GM12878 (cell line): ENCODE measurements at regions not wholly inside any gene's neighbourhood (a gene's known extent, or its start where the extent isn't known, plus 50 kb on each side); places are given as distances from the start of the nearest gene placed in this dataset.

Source experiments
- ATAC-seq: fragments of 200-7000 bp; cut with Tn5 transposase; 3 replicates; pipeline ENCODE4 v1.9.1; 2020; ENCODE audit warnings: mild to moderate bottlenecking, moderate library complexity
- BruUV-seq: library from RNA; stranded (reverse); fragments of 400-500 nt; replicated peaks from 2 replicates; lab custom pipeline; 2021; lab: Mats Ljungman, UMichigan
- CTCF ChIA-PET: fragments of 300-600 bp; sonication (Branson Sonifier 250); formaldehyde crosslinking; extraction: SDS; loops from one replicate; lab custom pipeline; 2021; ENCODE audit warnings: inconsistent platforms; lab: Yijun Ruan, JAX
- POLR2A ChIA-PET: fragments of 350-600 bp; formaldehyde crosslinking; extraction: SDS; loops from one replicate; lab custom pipeline; 2021; ENCODE audit warnings: inconsistent platforms; lab: Charles Lee
- RAD21 ChIA-PET: fragments of 300-600 bp; sonication (Branson Sonifier 250); formaldehyde crosslinking; loops from one replicate; lab custom pipeline; 2023; ENCODE audit warnings: antibody characterized with exemption; ENCODE audit not compliant: unreplicated experiment; lab: Charles Lee
- SMC1A ChIA-PET: fragments of 300-600 bp; sonication (Branson Sonifier 250); formaldehyde crosslinking; loops from one replicate; lab custom pipeline; 2023; ENCODE audit not compliant: unreplicated experiment, uncharacterized antibody; lab: Charles Lee
- DNase-seq: peaks from one replicate; pipeline ENCODE4 v3.0.0-alpha.2; 2011; ENCODE audit warnings: low read depth, low spot score
- FAIRE-seq: peaks from 3 replicates; lab custom pipeline; 2011; peaks lifted over from hg19 to GRCh38; lab: Jason Lieb, UNC
- H2AFZ ChIP-seq: 2 replicates; pipeline ENCODE4 v1.6.0; 2011; ENCODE audit warnings: low read depth, low read length, control low read depth; ENCODE audit not compliant: control insufficient read depth
- H3K27ac ChIP-seq: 2 replicates; pipeline ENCODE4 v1.5.1; 2011; ENCODE audit warnings: control low read depth; ENCODE audit not compliant: control insufficient read depth, insufficient read depth
- H3K27me3 ChIP-seq, 2 experiments: replicated peaks in 1 of 2; 2 replicates each; pipeline versions ENCODE4 v1.6.0 to v1.6.1; 2011; ENCODE audit warnings: low read length in 1 of 2; ENCODE audit not compliant: control insufficient read depth in 2 of 2, insufficient read depth in 2 of 2
- H3K36me3 ChIP-seq, 2 experiments: 2 replicates each; pipeline ENCODE4 v1.5.1; 2011; ENCODE audit warnings: low read length in 1 of 2; ENCODE audit not compliant: control insufficient read depth in 2 of 2, insufficient read depth in 2 of 2
- H3K4me1 ChIP-seq: 2 replicates; pipeline ENCODE4 v1.6.1; 2011; ENCODE audit warnings: mild to moderate bottlenecking, low read length, moderate library complexity, mixed read lengths; ENCODE audit not compliant: control insufficient read depth, insufficient read depth
- H3K4me2 ChIP-seq: 2 replicates; pipeline ENCODE4 v1.6.0; 2011; ENCODE audit warnings: control low read depth; ENCODE audit not compliant: control insufficient read depth, insufficient read depth
- H3K4me3 ChIP-seq: fragments of 200-600 bp; sonication (generic); 2 replicates; pipeline ENCODE4 v1.5.1; 2016
- H3K79me2 ChIP-seq: 2 replicates; pipeline ENCODE4 v1.6.0; 2011; ENCODE audit warnings: low read length; ENCODE audit not compliant: control insufficient read depth, insufficient read depth
- H3K9ac ChIP-seq: 2 replicates; pipeline ENCODE4 v1.8.0; 2011; ENCODE audit warnings: low read length, control low read depth, mixed read lengths; ENCODE audit not compliant: control insufficient read depth, insufficient read depth
- H3K9me3 ChIP-seq: replicated peaks from 3 replicates; pipeline ENCODE4 v1.5.1; 2011; ENCODE audit warnings: mild to moderate bottlenecking, low read length; ENCODE audit not compliant: control insufficient read depth, insufficient read depth
- H4K20me1 ChIP-seq: 2 replicates; pipeline ENCODE4 v1.6.0; 2011; ENCODE audit not compliant: control insufficient read depth, insufficient read depth
- BMI1 ChIP-seq: fragments of 450-650 bp; IDR thresholded peaks from 2 replicates; pipeline ENCODE4 v1.6.1; 2016; ENCODE audit warnings: mild to moderate bottlenecking, moderate library complexity, borderline replicate concordance
- LARP7 ChIP-seq: fragments of 450-650 bp; IDR thresholded peaks from 2 replicates; pipeline ENCODE4 v1.6.1; 2017; ENCODE audit warnings: mild to moderate bottlenecking
- MYC ChIP-seq: IDR thresholded peaks from 2 replicates; pipeline ENCODE4 v1.6.1; 2011; ENCODE audit warnings: mild to moderate bottlenecking, low read length, moderate library complexity, inconsistent platforms; ENCODE audit not compliant: insufficient read depth, insufficient replicate concordance, insufficient read length, severe bottlenecking
- NR2F1 ChIP-seq: fragments of 450-650 bp; conservative IDR thresholded peaks from 2 replicates; pipeline ENCODE4 v1.6.1; 2017; ENCODE audit warnings: mild to moderate bottlenecking
- PAX5 ChIP-seq: IDR thresholded peaks from 2 replicates; pipeline ENCODE4 v1.6.1; 2011; ENCODE audit warnings: low read depth, low read length, borderline replicate concordance
- PML ChIP-seq: IDR thresholded peaks from 2 replicates; pipeline ENCODE4 v1.6.1; 2012; ENCODE audit warnings: low read length, inconsistent platforms
- RAD51 ChIP-seq: fragments of 450-650 bp; IDR thresholded peaks from 2 replicates; pipeline ENCODE4 v1.6.1; 2016; ENCODE audit warnings: moderate library complexity, mild to moderate bottlenecking, inconsistent platforms
- SIX5 ChIP-seq: IDR thresholded peaks from 2 replicates; pipeline ENCODE4 v1.6.1; 2011; ENCODE audit warnings: mild to moderate bottlenecking, low read depth, low read length, moderate library complexity; ENCODE audit not compliant: severe bottlenecking
- SMAD1 ChIP-seq: fragments of 450-650 bp; IDR thresholded peaks from 2 replicates; pipeline ENCODE4 v1.6.1; 2018; ENCODE audit warnings: mild to moderate bottlenecking, low read depth; ENCODE audit not compliant: partially characterized antibody
- SREBF1 ChIP-seq: IDR thresholded peaks from 2 replicates; pipeline ENCODE4 v1.6.1; 2012; ENCODE audit warnings: mild to moderate bottlenecking, low read length
- SRF ChIP-seq, 2 experiments: IDR thresholded peaks; 2 replicates each; pipeline ENCODE4 v1.6.1; 2011; ENCODE audit warnings: low read depth in 2 of 2, low read length in 2 of 2, mild to moderate bottlenecking in 1 of 2, moderate library complexity in 1 of 2
- STAT3 ChIP-seq: IDR thresholded peaks from 2 replicates; pipeline ENCODE4 v1.6.1; 2011; ENCODE audit warnings: low read depth, low read length, improper control_type of control experiment
- ZNF274 ChIP-seq: IDR thresholded peaks from one replicate; pipeline ENCODE4 v1.8.0; 2011; ENCODE audit not compliant: insufficient read length, insufficient read depth
- WGBS: methylation state at CpG from one replicate; pipeline ENCODE4 v1.1.6; 2016; ENCODE audit warnings: low lambda C conversion rate; ENCODE audit not compliant: insufficient replicate concordance, insufficient coverage; ENCODE audit errors: missing lambda C conversion rate; 5-methylcytosine and 5-hydroxymethylcytosine counted together
- in situ Hi-C: fragments of 300-500 bp; cut with MboI; formaldehyde crosslinking; loops from 9 replicates; pipeline ENCODE4 v1.14.3; 2018; ENCODE audit warnings: mixed read lengths
- intact Hi-C: fragments of 100-400 bp; cut with micrococcal nuclease; formaldehyde crosslinking; loops from one replicate; pipeline ENCODE4 v1.14.2; 2022; ENCODE audit not compliant: unreplicated experiment
- TF ChIP-seq, protein P1 (sequence below): fragments of 450-650 bp; IDR thresholded peaks from 2 replicates; pipeline ENCODE4 v1.6.1; 2017; ENCODE audit warnings: mild to moderate bottlenecking, low read depth, inconsistent platforms; ENCODE audit not compliant: poor library complexity, severe bottlenecking
- TF ChIP-seq, protein P2 (sequence below): fragments of 450-650 bp; IDR thresholded peaks from 2 replicates; pipeline ENCODE4 v1.6.1; 2017; ENCODE audit warnings: mild to moderate bottlenecking, moderate library complexity
- TF ChIP-seq, protein P3 (sequence below): fragments of 450-650 bp; formaldehyde crosslinking; IDR thresholded peaks from 2 replicates; pipeline ENCODE4 v1.5.0; 2022; ENCODE audit warnings: mild to moderate bottlenecking, missing genetic modification characterization

DNA sequence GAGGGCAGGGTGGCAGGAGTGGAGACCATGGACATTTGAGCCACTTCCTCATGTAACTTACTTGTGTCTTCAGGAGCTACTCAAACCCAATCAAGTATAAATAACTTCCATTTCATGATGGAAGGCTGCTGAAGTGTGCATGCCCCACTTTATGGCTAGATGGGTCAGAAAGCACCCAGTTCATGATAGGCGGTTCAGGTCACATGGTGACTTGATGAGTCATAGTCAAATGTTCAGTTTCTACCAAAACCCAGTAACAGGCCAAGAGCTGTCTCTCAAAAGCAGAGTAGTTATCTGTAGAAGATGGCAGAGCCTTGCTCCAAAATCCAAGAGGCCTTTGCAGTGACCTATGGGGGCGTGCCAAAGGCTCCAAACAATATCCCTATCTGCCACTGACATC is 133.7 kb upstream of the TENT5A start:
- H2AFZ ChIP-seq, result no peak overlapping the region
- DNase-seq (no peak), ATAC-seq (no peak), FAIRE-seq (no peak)
- no peaks in the 10 kb centered on the region for H3K9me3 ChIP-seq
- WGBS, result 3% methylated on average over 2 of the region's 2 CpGs
- no peaks in the 10 kb centered on the region for H3K79me2 ChIP-seq
- H3K27me3 ChIP-seq, result no peaks in the 10 kb centered on the region
- H3K4me3 ChIP-seq, result no peak overlapping the region
- no peaks in the 10 kb centered on the region for H3K36me3 ChIP-seq
- in situ Hi-C loops, result no loop called here
- no peaks in the 10 kb centered on the region for H4K20me1 ChIP-seq
- no peak overlapping the region for H3K9ac ChIP-seq
- BruUV-seq, result no TSS peak
- SMC1A ChIA-PET, result interaction anchor here (0.6 to 0.8 kb wide), 3 partner anchors 8 to 340 kb away, joined by 3 to 5 read pairs (median 4); no protein-coding TSS in a partner anchor
- POLR2A ChIA-PET, result no interaction called here
- no peaks in the 10 kb centered on the region for H3K4me1 ChIP-seq
- no peak overlapping the region for H3K27ac ChIP-seq
- RAD21 ChIA-PET, result no interaction called here
- H3K4me2 ChIP-seq, result no peak overlapping the region
- CTCF ChIA-PET, result no interaction called here
- intact Hi-C loops, result no loop called here
- TF ChIP-seq SIX5, result no peak
- TF ChIP-seq RAD51, result no peak
- TF ChIP-seq, protein P1, sequence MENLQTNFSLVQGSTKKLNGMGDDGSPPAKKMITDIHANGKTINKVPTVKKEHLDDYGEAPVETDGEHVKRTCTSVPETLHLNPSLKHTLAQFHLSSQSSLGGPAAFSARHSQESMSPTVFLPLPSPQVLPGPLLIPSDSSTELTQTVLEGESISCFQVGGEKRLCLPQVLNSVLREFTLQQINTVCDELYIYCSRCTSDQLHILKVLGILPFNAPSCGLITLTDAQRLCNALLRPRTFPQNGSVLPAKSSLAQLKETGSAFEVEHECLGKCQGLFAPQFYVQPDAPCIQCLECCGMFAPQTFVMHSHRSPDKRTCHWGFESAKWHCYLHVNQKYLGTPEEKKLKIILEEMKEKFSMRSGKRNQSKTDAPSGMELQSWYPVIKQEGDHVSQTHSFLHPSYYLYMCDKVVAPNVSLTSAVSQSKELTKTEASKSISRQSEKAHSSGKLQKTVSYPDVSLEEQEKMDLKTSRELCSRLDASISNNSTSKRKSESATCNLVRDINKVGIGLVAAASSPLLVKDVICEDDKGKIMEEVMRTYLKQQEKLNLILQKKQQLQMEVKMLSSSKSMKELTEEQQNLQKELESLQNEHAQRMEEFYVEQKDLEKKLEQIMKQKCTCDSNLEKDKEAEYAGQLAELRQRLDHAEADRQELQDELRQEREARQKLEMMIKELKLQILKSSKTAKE, result no peak
- TF ChIP-seq, protein P2, sequence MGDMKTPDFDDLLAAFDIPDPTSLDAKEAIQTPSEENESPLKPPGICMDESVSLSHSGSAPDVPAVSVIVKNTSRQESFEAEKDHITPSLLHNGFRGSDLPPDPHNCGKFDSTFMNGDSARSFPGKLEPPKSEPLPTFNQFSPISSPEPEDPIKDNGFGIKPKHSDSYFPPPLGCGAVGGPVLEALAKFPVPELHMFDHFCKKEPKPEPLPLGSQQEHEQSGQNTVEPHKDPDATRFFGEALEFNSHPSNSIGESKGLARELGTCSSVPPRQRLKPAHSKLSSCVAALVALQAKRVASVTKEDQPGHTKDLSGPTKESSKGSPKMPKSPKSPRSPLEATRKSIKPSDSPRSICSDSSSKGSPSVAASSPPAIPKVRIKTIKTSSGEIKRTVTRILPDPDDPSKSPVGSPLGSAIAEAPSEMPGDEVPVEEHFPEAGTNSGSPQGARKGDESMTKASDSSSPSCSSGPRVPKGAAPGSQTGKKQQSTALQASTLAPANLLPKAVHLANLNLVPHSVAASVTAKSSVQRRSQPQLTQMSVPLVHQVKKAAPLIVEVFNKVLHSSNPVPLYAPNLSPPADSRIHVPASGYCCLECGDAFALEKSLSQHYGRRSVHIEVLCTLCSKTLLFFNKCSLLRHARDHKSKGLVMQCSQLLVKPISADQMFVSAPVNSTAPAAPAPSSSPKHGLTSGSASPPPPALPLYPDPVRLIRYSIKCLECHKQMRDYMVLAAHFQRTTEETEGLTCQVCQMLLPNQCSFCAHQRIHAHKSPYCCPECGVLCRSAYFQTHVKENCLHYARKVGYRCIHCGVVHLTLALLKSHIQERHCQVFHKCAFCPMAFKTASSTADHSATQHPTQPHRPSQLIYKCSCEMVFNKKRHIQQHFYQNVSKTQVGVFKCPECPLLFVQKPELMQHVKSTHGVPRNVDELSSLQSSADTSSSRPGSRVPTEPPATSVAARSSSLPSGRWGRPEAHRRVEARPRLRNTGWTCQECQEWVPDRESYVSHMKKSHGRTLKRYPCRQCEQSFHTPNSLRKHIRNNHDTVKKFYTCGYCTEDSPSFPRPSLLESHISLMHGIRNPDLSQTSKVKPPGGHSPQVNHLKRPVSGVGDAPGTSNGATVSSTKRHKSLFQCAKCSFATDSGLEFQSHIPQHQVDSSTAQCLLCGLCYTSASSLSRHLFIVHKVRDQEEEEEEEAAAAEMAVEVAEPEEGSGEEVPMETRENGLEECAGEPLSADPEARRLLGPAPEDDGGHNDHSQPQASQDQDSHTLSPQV, result no peak
- TF ChIP-seq SRF (IDR thresholded peaks at IDR 0.05; ENCODE audit: low read depth in 2 of 2, low read length in 2 of 2), result no peak
- TF ChIP-seq ZNF274, result no peak
- no peak for TF ChIP-seq LARP7
- no peak for TF ChIP-seq STAT3
- no peak for TF ChIP-seq SREBF1
- no peak for TF ChIP-seq MYC
- TF ChIP-seq SMAD1, result no peak
- TF ChIP-seq PAX5, result no peak
- TF ChIP-seq, protein P3, sequence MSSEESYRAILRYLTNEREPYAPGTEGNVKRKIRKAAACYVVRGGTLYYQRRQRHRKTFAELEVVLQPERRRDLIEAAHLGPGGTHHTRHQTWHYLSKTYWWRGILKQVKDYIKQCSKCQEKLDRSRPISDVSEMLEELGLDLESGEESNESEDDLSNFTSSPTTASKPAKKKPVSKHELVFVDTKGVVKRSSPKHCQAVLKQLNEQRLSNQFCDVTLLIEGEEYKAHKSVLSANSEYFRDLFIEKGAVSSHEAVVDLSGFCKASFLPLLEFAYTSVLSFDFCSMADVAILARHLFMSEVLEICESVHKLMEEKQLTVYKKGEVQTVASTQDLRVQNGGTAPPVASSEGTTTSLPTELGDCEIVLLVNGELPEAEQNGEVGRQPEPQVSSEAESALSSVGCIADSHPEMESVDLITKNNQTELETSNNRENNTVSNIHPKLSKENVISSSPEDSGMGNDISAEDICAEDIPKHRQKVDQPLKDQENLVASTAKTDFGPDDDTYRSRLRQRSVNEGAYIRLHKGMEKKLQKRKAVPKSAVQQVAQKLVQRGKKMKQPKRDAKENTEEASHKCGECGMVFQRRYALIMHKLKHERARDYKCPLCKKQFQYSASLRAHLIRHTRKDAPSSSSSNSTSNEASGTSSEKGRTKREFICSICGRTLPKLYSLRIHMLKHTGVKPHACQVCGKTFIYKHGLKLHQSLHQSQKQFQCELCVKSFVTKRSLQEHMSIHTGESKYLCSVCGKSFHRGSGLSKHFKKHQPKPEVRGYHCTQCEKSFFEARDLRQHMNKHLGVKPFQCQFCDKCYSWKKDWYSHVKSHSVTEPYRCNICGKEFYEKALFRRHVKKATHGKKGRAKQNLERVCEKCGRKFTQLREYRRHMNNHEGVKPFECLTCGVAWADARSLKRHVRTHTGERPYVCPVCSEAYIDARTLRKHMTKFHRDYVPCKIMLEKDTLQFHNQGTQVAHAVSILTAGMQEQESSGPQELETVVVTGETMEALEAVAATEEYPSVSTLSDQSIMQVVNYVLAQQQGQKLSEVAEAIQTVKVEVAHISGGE (CRISPR knock-in tag), result no peak
- no peak for TF ChIP-seq BMI1
- TF ChIP-seq NR2F1, result no peak
- no peak for TF ChIP-seq PML
